ENCODE measurements at regions not wholly inside any gene's neighbourhood (a gene's known extent, or its start where the extent isn't known, plus 50 kb on each side); places are given as distances from the start of the nearest gene placed in this dataset.

DNA sequence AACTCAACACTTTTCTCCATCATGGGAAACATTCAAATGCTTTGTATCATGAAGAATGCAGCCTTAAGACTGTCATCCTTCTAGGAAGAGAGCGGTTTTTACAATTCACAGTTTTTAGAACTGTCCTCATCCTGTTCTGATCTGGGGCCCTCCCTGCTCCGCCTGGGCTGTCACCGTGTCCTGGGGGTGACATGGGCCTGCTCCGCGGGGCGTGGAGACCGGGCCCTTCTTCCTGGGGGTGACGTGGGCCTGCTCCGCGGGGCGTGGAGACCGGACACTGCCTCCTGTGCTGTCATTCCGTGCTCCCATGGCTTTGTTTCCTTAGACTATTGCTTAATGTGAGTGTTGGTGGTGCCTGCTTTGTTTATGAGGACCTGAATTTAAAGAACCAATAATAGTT, 122.8 kb downstream of the TMEM18 start:
- no peaks in the 10 kb centered on the region for H3K27me3 ChIP-seq (ENCODE audit: insufficient read depth, low read length)
- no peaks in the 10 kb centered on the region for H3K4me1 ChIP-seq (ENCODE audit: insufficient read depth, low read length)
- no peak for FAIRE-seq
- H3K4me3 Mint-ChIP-seq (ENCODE audit: unreplicated experiment), result no peak overlapping the region
- H3K27ac ChIP-seq (ENCODE audit: low read depth, low read length), result no peak overlapping the region
- H3K79me2 ChIP-seq (ENCODE audit: insufficient read depth, low read length), result no peaks in the 10 kb centered on the region
- H3K36me3 ChIP-seq (ENCODE audit: insufficient read depth, low read length), result no peaks in the 10 kb centered on the region
- H3K36me3 Mint-ChIP-seq (ENCODE audit: low read depth, unreplicated experiment), result no peaks in the 10 kb centered on the region
- peaks cover 37% of the 10 kb centered on the region for H3K27me3 Mint-ChIP-seq (ENCODE audit: low read depth, unreplicated experiment)
- no peak overlapping the region for H3K4me2 ChIP-seq (ENCODE audit: low read length)
- no peak overlapping the region for H3K4me3 ChIP-seq (ENCODE audit: insufficient read depth, low read depth, low read length)
- H2AFZ ChIP-seq (ENCODE audit: low read depth, low read length), result no peak overlapping the region
- no peak overlapping the region for H3K27ac Mint-ChIP-seq (ENCODE audit: unreplicated experiment)
- H3K9me3 Mint-ChIP-seq (ENCODE audit: unreplicated experiment), result no peaks in the 10 kb centered on the region
- H3K4me1 Mint-ChIP-seq (ENCODE audit: low read depth, unreplicated experiment), result no peaks in the 10 kb centered on the region
- no peaks in the 10 kb centered on the region for H3K9me3 ChIP-seq (ENCODE audit: insufficient read depth, low read depth, low read length)
- no peak overlapping the region for H3K9ac ChIP-seq (ENCODE audit: low read length)
- no peaks in the 10 kb centered on the region for H4K20me1 ChIP-seq (ENCODE audit: insufficient read depth, low read length)
- no peak for DNase-seq (ENCODE audit: low read depth)
- TF ChIP-seq EZH2 (IDR thresholded peaks at IDR 0.05; ENCODE audit: insufficient read depth, low read length), result no peak
- TF ChIP-seq, protein P1, sequence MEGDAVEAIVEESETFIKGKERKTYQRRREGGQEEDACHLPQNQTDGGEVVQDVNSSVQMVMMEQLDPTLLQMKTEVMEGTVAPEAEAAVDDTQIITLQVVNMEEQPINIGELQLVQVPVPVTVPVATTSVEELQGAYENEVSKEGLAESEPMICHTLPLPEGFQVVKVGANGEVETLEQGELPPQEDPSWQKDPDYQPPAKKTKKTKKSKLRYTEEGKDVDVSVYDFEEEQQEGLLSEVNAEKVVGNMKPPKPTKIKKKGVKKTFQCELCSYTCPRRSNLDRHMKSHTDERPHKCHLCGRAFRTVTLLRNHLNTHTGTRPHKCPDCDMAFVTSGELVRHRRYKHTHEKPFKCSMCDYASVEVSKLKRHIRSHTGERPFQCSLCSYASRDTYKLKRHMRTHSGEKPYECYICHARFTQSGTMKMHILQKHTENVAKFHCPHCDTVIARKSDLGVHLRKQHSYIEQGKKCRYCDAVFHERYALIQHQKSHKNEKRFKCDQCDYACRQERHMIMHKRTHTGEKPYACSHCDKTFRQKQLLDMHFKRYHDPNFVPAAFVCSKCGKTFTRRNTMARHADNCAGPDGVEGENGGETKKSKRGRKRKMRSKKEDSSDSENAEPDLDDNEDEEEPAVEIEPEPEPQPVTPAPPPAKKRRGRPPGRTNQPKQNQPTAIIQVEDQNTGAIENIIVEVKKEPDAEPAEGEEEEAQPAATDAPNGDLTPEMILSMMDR (IDR thresholded peaks at IDR 0.05; ENCODE audit: insufficient read depth, low read depth, low read length), result no peak

DNA sequence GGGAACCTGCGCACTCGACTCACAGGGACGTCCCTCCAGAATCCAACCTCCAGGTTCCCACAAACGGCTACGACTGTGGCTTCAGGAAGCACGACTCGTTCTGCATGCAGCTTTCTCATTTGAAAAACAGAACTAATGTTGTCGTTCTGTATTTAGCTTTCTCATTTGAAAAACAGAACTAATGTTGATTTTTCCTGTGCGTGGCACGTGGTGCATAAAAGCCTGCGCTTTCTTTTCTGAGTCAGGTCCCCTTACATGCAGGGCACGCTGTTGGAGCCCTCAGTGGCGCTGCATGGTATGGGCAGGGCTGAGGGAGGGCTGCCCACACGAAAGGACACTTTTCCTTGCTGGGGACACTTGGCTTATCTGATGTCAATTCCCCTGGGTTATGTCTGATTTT, 124.3 kb downstream of the TMEM18 start:
- no peak overlapping the region for H2AFZ ChIP-seq (ENCODE audit: low read depth, low read length)
- H4K20me1 ChIP-seq (ENCODE audit: insufficient read depth, low read length), result no peaks in the 10 kb centered on the region
- no peaks in the 10 kb centered on the region for H3K79me2 ChIP-seq (ENCODE audit: insufficient read depth, low read length)
- TF ChIP-seq EZH2 (IDR thresholded peaks at IDR 0.05; ENCODE audit: insufficient read depth, low read length), result no peak
- TF ChIP-seq, protein P1 (IDR thresholded peaks at IDR 0.05; ENCODE audit: insufficient read depth, low read depth, low read length), result no peak
- no peaks in the 10 kb centered on the region for H3K9me3 ChIP-seq (ENCODE audit: insufficient read depth, low read depth, low read length)
- no peaks in the 10 kb centered on the region for H3K36me3 ChIP-seq (ENCODE audit: insufficient read depth, low read length)
- H3K4me1 ChIP-seq (ENCODE audit: insufficient read depth, low read length), result no peaks in the 10 kb centered on the region
- FAIRE-seq, result no peak
- Mint-ChIP-seq H3K27me3 (ENCODE audit: low read depth, unreplicated experiment) (peaks cover 39% of the 10 kb centered on the region), H3K4me1 (ENCODE audit: low read depth, unreplicated experiment) (no peaks in the 10 kb centered on the region), H3K9me3 (ENCODE audit: unreplicated experiment) (no peaks in the 10 kb centered on the region), H3K36me3 (ENCODE audit: low read depth, unreplicated experiment) (no peaks in the 10 kb centered on the region), H3K4me3 (ENCODE audit: unreplicated experiment) (no peak overlapping the region), H3K27ac (ENCODE audit: unreplicated experiment) (no peak overlapping the region)
- H3K27ac ChIP-seq (ENCODE audit: low read depth, low read length), result no peak overlapping the region
- no peak overlapping the region for H3K4me2 ChIP-seq (ENCODE audit: low read length)
- H3K9ac ChIP-seq (ENCODE audit: low read length), result no peak overlapping the region
- H3K27me3 ChIP-seq (ENCODE audit: insufficient read depth, low read length), result no peaks in the 10 kb centered on the region
- DNase-seq (ENCODE audit: low read depth), result no peak
- H3K4me3 ChIP-seq (ENCODE audit: insufficient read depth, low read depth, low read length), result no peak overlapping the region

DNA sequence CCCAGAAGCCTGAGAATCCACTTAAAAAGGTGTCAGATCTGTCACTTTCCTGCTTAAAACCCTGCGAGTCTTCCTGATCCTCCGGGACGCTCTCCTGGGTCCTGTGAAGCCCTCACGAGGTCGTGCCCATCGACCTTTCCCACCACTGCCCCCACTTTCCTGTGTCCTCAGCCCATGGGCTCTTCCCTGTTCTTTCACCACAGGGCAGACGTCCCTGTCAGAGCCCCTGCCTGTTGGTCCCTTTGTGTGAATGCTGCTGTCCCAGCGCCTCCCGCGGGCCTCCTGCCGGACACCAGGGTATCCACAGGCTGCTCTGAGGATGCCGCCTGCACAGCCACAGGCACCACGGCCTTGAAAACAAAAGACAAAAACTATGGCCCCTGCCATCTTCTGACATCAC, 125.6 kb downstream of the TMEM18 start:
- H3K4me3 Mint-ChIP-seq (ENCODE audit: unreplicated experiment), result no peak overlapping the region
- no peak overlapping the region for H3K4me3 ChIP-seq (ENCODE audit: insufficient read depth, low read depth, low read length)
- H3K79me2 ChIP-seq (ENCODE audit: insufficient read depth, low read length), result no peaks in the 10 kb centered on the region
- no peak for TF ChIP-seq EZH2 (IDR thresholded peaks at IDR 0.05; ENCODE audit: insufficient read depth, low read length)
- TF ChIP-seq, protein P1 (IDR thresholded peaks at IDR 0.05; ENCODE audit: insufficient read depth, low read depth, low read length), result no peak
- no peaks in the 10 kb centered on the region for H3K27me3 ChIP-seq (ENCODE audit: insufficient read depth, low read length)
- H3K4me2 ChIP-seq (ENCODE audit: low read length), result no peak overlapping the region
- no peaks in the 10 kb centered on the region for H3K9me3 Mint-ChIP-seq (ENCODE audit: unreplicated experiment)
- H3K27ac Mint-ChIP-seq (ENCODE audit: unreplicated experiment), result no peak overlapping the region
- DNase-seq (ENCODE audit: low read depth) (no peak), FAIRE-seq (no peak)
- H2AFZ ChIP-seq (ENCODE audit: low read depth, low read length), result no peak overlapping the region
- H3K9me3 ChIP-seq (ENCODE audit: insufficient read depth, low read depth, low read length), result no peaks in the 10 kb centered on the region
- no peaks in the 10 kb centered on the region for H3K4me1 Mint-ChIP-seq (ENCODE audit: low read depth, unreplicated experiment)
- H3K27ac ChIP-seq (ENCODE audit: low read depth, low read length), result no peak overlapping the region
- peaks cover 44% of the 10 kb centered on the region for H3K27me3 Mint-ChIP-seq (ENCODE audit: low read depth, unreplicated experiment)
- no peaks in the 10 kb centered on the region for H3K36me3 Mint-ChIP-seq (ENCODE audit: low read depth, unreplicated experiment)
- no peaks in the 10 kb centered on the region for H3K4me1 ChIP-seq (ENCODE audit: insufficient read depth, low read length)
- H3K36me3 ChIP-seq (ENCODE audit: insufficient read depth, low read length), result no peaks in the 10 kb centered on the region
- H4K20me1 ChIP-seq (ENCODE audit: insufficient read depth, low read length), result no peaks in the 10 kb centered on the region
- no peak overlapping the region for H3K9ac ChIP-seq (ENCODE audit: low read length)

All from astrocyte (in vitro differentiated cells and primary cell).